NCI-H2196 (cell line): ENCODE measurements at regions not wholly inside any gene's neighbourhood (a gene's known extent, or its start where the extent isn't known, plus 50 kb on each side); places are given as distances from the start of the nearest gene placed in this dataset.

Experiments
- DNase-seq: peaks from one replicate; lab custom pipeline; 2025; ENCODE audit not compliant: unreplicated experiment; lab: John Stamatoyannopoulos, UW

GRCh38 chr20:24077145-24077544 lies 88.6 kb upstream of the GGTLC1 start:
- DNase-seq: no peak

- no peak for DNase-seq
Measured at GRCh38 chr20:24070679-24071078, 82.1 kb upstream of the GGTLC1 start.

GRCh38 chr20:24066076-24066700 lies 77.6 kb upstream of the GGTLC1 start:
- no peak for DNase-seq

GRCh38 chr20:24064915-24065314 lies 76.3 kb upstream of the GGTLC1 start:
- DNase-seq: no peak

- DNase-seq: no peak
Measured at GRCh38 chr20:24064092-24064491, 75.5 kb upstream of the GGTLC1 start.

GRCh38 chr20:24063100-24063499 lies 74.5 kb upstream of the GGTLC1 start:
- no peak for DNase-seq

- DNase-seq: no peak
Measured at GRCh38 chr20:24060851-24061590, 72.4 kb upstream of the GGTLC1 start.

GRCh38 chr20:24059174-24059573 lies 70.6 kb upstream of the GGTLC1 start:
- no peak for DNase-seq

- no peak for DNase-seq
Measured at GRCh38 chr20:24056491-24056890, 67.9 kb upstream of the GGTLC1 start.

GRCh38 chr20:24052599-24053275 lies 64.2 kb upstream of the GGTLC1 start:
- no peak for DNase-seq

GRCh38 chr20:24051160-24051559 lies 62.6 kb upstream of the GGTLC1 start:
- no peak for DNase-seq

GRCh38 chr20:24050119-24050518 lies 61.5 kb upstream of the GGTLC1 start:
- DNase-seq: no peak

GRCh38 chr20:24049081-24049480 lies 60.5 kb upstream of the GGTLC1 start:
- DNase-seq: no peak

GRCh38 chr20:24048024-24048611 lies 59.5 kb upstream of the GGTLC1 start:
- no peak for DNase-seq

GRCh38 chr20:24046888-24047287 lies 58.3 kb upstream of the GGTLC1 start:
- no peak for DNase-seq

GRCh38 chr20:24045621-24046318 lies 57.2 kb upstream of the GGTLC1 start:
- no peak for DNase-seq

- no peak for DNase-seq
Measured at GRCh38 chr20:24043294-24043693, 54.7 kb upstream of the GGTLC1 start.

- no peak for DNase-seq
Measured at GRCh38 chr20:24042646-24043045, 54.1 kb upstream of the GGTLC1 start.

GRCh38 chr20:24040896-24041459 lies 52.4 kb upstream of the GGTLC1 start:
- DNase-seq: no peak

- DNase-seq: no peak
Measured at GRCh38 chr20:24039196-24039595, 50.6 kb upstream of the GGTLC1 start.
